B cell (primary cell): ENCODE measurements at regions not wholly inside any gene's neighbourhood (a gene's known extent, or its start where the extent isn't known, plus 50 kb on each side); places are given as distances from the start of the nearest gene placed in this dataset.

Experiments
- CTCF ChIP-seq: fragments of 200-600 bp; IDR thresholded peaks from one replicate; pipeline ENCODE4 v1.8.0; 2022; ENCODE audit warnings: antibody characterized with exemption, mild to moderate bottlenecking
- EZH2 ChIP-seq: IDR thresholded peaks from 2 replicates; pipeline ENCODE4 v1.6.1; 2012; ENCODE audit warnings: borderline replicate concordance, low read depth, mild to moderate bottlenecking, moderate library complexity, low read length; ENCODE audit not compliant: insufficient read depth, poor library complexity, severe bottlenecking

GRCh38 chr1:80841261-80841660, 959.5 kb upstream of the ADGRL2 start:
- TF ChIP-seq CTCF, result no peak
- no peak for TF ChIP-seq EZH2
